Nephron progenitor cell (in vitro differentiated cells): ENCODE measurements at regions not wholly inside any gene's neighbourhood (a gene's known extent, or its start where the extent isn't known, plus 50 kb on each side); places are given as distances from the start of the nearest gene placed in this dataset.
"Not testable (repeated sequence)": the region's sequence is repeated elsewhere in the genome, so short reads cannot be mapped to it uniquely, and the experiment has no call there.

Source experiments
- DNase-seq: peaks from one replicate; pipeline ENCODE4 v3.0.0; 2021
- H3K27ac Mint-ChIP-seq: 2 replicates; pipeline ENCODE4 v1.8.0; 2021; ENCODE audit warnings: mild to moderate bottlenecking, moderate library complexity, mixed read lengths
- H3K27me3 Mint-ChIP-seq: 2 replicates; pipeline ENCODE4 v1.8.0; 2021; ENCODE audit warnings: mild to moderate bottlenecking, low read depth, mixed read lengths; ENCODE audit not compliant: poor library complexity
- H3K36me3 Mint-ChIP-seq: 2 replicates; pipeline ENCODE4 v1.8.0; 2021; ENCODE audit warnings: low read depth, mixed read lengths
- H3K4me1 Mint-ChIP-seq: 2 replicates; pipeline ENCODE4 v1.8.0; 2021; ENCODE audit warnings: mixed read lengths
- H3K4me3 Mint-ChIP-seq: 2 replicates; pipeline ENCODE4 v1.8.0; 2021; ENCODE audit warnings: mild to moderate bottlenecking, moderate library complexity, mixed read lengths
- H3K9me3 Mint-ChIP-seq: 2 replicates; pipeline ENCODE4 v1.8.0; 2021; ENCODE audit warnings: mild to moderate bottlenecking, moderate library complexity, mixed read lengths
- CTCF ChIP-seq: fragments of 200-600 bp; sonication (generic); IDR thresholded peaks from 2 replicates; pipeline ENCODE4 v1.5.0; 2021; ENCODE audit warnings: antibody characterized with exemption

- Mint-ChIP-seq H3K4me3 (no peak overlapping the region), H3K4me1 (no peaks in the 10 kb centered on the region), H3K27ac (no peak overlapping the region), H3K9me3 (no peaks in the 10 kb centered on the region), H3K36me3 (no peaks in the 10 kb centered on the region), H3K27me3 (peaks cover 6% of the 10 kb centered on the region)
- TF ChIP-seq CTCF = no peak
- DNase-seq = no peak
Observed at GRCh38 chr5:24268482-24269056, 376.2 kb downstream of the CDH10 start.

DNA sequence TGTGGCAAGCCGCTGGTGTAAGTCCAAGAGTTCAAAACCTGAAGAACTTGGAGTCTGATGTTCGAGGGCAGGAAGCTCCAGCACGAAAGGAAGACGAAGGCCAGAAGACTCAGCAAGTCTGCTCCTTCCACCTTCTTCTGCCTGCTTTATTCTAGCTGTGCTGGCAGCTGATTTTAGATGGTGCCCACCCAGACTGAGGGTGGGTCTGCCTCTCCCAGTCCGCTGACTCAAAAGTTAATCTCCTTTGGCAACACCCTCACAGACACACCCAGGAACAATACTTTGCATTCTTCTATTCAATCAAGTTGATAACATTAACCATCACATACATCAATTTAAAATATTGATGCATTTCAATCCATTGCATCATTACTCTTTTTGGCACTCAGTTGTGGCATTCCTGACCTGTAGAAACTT lies 373.1 kb downstream of the CDH10 start:
- not testable (repeated sequence) for H3K27ac Mint-ChIP-seq, H3K4me1 Mint-ChIP-seq, H3K36me3 Mint-ChIP-seq, DNase-seq, H3K4me3 Mint-ChIP-seq, H3K27me3 Mint-ChIP-seq, H3K9me3 Mint-ChIP-seq

DNA sequence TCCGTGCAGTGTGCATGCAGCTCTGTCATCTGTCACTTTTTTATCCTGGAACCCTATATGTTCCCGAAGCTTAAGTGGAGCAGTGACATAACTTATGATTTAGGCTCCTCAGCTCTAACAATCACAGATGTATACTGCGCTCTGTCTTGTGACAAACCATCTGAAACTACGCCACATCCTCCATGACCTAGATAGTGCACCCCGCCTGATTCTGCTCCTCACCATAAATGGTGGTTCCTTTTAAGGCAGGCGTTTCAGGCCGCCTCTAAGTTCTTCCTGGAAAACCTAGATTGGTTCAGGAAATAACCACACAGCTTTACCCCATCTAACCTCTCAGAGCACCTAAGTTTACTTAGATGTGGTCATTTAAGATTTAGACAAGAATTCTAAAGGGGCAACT lies 372.0 kb downstream of the CDH10 start:
- Mint-ChIP-seq H3K4me3 (no peak overlapping the region), H3K27me3 (no peaks in the 10 kb centered on the region), H3K36me3 (no peaks in the 10 kb centered on the region), H3K4me1 (no peaks in the 10 kb centered on the region), H3K27ac (no peak overlapping the region), H3K9me3 (no peaks in the 10 kb centered on the region)
- no peak for DNase-seq
- TF ChIP-seq CTCF = no peak

- TF ChIP-seq CTCF = no peak
- Mint-ChIP-seq H3K27me3 (no peaks in the 10 kb centered on the region), H3K36me3 (no peaks in the 10 kb centered on the region), H3K27ac (no peak overlapping the region), H3K9me3 (no peaks in the 10 kb centered on the region), H3K4me3 (no peak overlapping the region), H3K4me1 (no peaks in the 10 kb centered on the region)
- DNase-seq = no peak
Observed at GRCh38 chr5:24280215-24280614, 364.6 kb downstream of the CDH10 start.

DNA sequence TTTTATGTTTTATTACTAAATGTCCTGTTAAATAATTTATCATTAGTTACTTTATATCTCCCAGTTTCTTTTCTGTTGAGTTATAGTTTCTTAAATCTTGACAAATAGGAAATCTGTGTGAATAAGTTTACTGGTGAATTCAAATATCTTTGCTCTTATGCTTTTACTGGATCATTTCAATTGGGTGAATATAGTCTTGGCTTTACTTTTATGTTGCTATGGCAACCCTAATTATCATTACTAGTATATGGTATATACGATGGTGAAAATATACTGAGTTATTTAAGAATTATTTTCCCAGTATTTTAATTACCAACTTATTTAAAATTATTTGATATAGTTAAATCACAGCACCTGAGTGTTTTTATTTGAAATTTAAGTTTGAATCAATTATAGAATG lies 363.0 kb downstream of the CDH10 start:
- no peak overlapping the region for H3K27ac Mint-ChIP-seq
- no peaks in the 10 kb centered on the region for H3K27me3 Mint-ChIP-seq
- H3K36me3 Mint-ChIP-seq = no peaks in the 10 kb centered on the region
- no peaks in the 10 kb centered on the region for H3K9me3 Mint-ChIP-seq
- H3K4me1 Mint-ChIP-seq = no peaks in the 10 kb centered on the region
- no peak for DNase-seq
- no peak for TF ChIP-seq CTCF
- no peak overlapping the region for H3K4me3 Mint-ChIP-seq

GRCh38 chr5:24289582-24290335 lies 355.0 kb downstream of the CDH10 start:
- Mint-ChIP-seq H3K4me3 (no peak overlapping the region), H3K9me3 (no peaks in the 10 kb centered on the region), H3K27me3 (no peaks in the 10 kb centered on the region), H3K36me3 (no peaks in the 10 kb centered on the region), H3K4me1 (no peaks in the 10 kb centered on the region), H3K27ac (no peak overlapping the region)
- DNase-seq = no peak
- TF ChIP-seq CTCF = no peak
